Gastroesophageal sphincter (tissue), 4 donors: ENCODE measurements at regions not wholly inside any gene's neighbourhood (a gene's known extent, or its start where the extent isn't known, plus 50 kb on each side); places are given as distances from the start of the nearest gene placed in this dataset.

Experiments
- ATAC-seq: fragments of 150-250 bp; one replicate; pipeline ENCODE4 v1.9.1; 2016; ENCODE audit warnings: mild to moderate bottlenecking, moderate library complexity
- H3K27ac ChIP-seq, 4 donors: fragments of 200-600 bp; sonication (generic) in 3 of 4; 1 replicate in 3 of 4; 2 replicates in 1 of 4; pipeline ENCODE4 v1.5.1; 2016 to 2019
- H3K27me3 ChIP-seq: fragments of 200-600 bp; sonication (generic); one replicate; pipeline ENCODE4 v1.5.1; 2019
- H3K36me3 ChIP-seq, 2 donors: fragments of 200-600 bp; sonication (generic); one replicate each; pipeline ENCODE4 v1.5.1; 2019; ENCODE audit warnings: control low read depth in 1 of 2
- H3K4me1 ChIP-seq, 3 donors: fragments of 200-600 bp; sonication (generic); 1 replicate in 2 of 3; 2 replicates in 1 of 3; pipeline ENCODE4 v1.5.1; 2016 to 2019; ENCODE audit warnings: control low read depth in 2 of 3
- H3K4me3 ChIP-seq, 2 donors: fragments of 200-600 bp; sonication (generic); one replicate each; pipeline ENCODE4 v1.5.1; 2019; ENCODE audit warnings: mild to moderate bottlenecking in 1 of 2, moderate library complexity in 1 of 2
- H3K9me3 ChIP-seq, 3 donors: fragments of 200-600 bp; sonication (generic); one replicate each; pipeline ENCODE4 v1.5.1; 2017 to 2019; ENCODE audit warnings: control low read depth in 2 of 3
- CTCF ChIP-seq, 4 experiments: fragments of 200-600 bp in 2 of 4; fragments of 450-650 bp in 2 of 4; sonication (generic) in 1 of 4; IDR thresholded peaks; one replicate each; pipeline ENCODE4 v1.5.1; 2017 to 2019; ENCODE audit warnings: antibody characterized with exemption in 4 of 4, mild to moderate bottlenecking in 2 of 4, moderate library complexity in 2 of 4
- EP300 ChIP-seq: sonication (generic); formaldehyde crosslinking; IDR thresholded peaks from one replicate; pipeline ENCODE4 v1.6.1; 2017; ENCODE audit warnings: antibody characterized with exemption, mild to moderate bottlenecking
- POLR2A ChIP-seq, 2 donors: fragments of 450-650 bp; IDR thresholded peaks; one replicate each; pipeline ENCODE4 v1.6.1; 2017; ENCODE audit warnings: antibody characterized with exemption in 2 of 2, mild to moderate bottlenecking in 2 of 2, moderate library complexity in 1 of 2
- POLR2AphosphoS5 ChIP-seq: sonication (generic); formaldehyde crosslinking; IDR thresholded peaks from one replicate; pipeline ENCODE4 v1.6.1; 2017; ENCODE audit warnings: antibody characterized with exemption
- whole genome bisulfite sequencing, 2 donors: methylation state at CpG; one replicate each; pipeline ENCODE4 v1.1.5; 2018; ENCODE audit warnings: low coverage in 1 of 2; 5-methylcytosine and 5-hydroxymethylcytosine counted together

- peaks cover 0 to 13% (median 0%) of the 10 kb centered on the region in 3 donors for H3K9me3 ChIP-seq
- H3K27ac ChIP-seq, result no peak overlapping the region
- no peaks in the 10 kb centered on the region for H3K4me1 ChIP-seq
- ATAC-seq, result no peak
- no peak overlapping the region for H3K4me3 ChIP-seq
- no peak for TF ChIP-seq POLR2A (IDR thresholded peaks at IDR 0.05)
- TF ChIP-seq EP300, result no peak
- TF ChIP-seq POLR2AphosphoS5, result no peak
- no peak for TF ChIP-seq CTCF (IDR thresholded peaks at IDR 0.05)
- 72% methylated on average over 2 of the region's 3 CpGs for WGBS, 2 donors
- no peaks in the 10 kb centered on the region for H3K36me3 ChIP-seq
- peaks cover 11% of the 10 kb centered on the region for H3K27me3 ChIP-seq
Observed at GRCh38 chr14:22152161-22152870, 436.7 kb downstream of the DAD1 start.

- H3K4me1 ChIP-seq, result no peaks in the 10 kb centered on the region
- H3K27ac ChIP-seq, result no peak overlapping the region
- peaks cover 0 to 13% (median 0%) of the 10 kb centered on the region in 3 donors for H3K9me3 ChIP-seq
- no peak overlapping the region for H3K4me3 ChIP-seq
- 68 to 74% methylated on average over 3 to 4 of the region's 4 CpGs for WGBS, 2 donors
- H3K36me3 ChIP-seq, result no peaks in the 10 kb centered on the region
- TF ChIP-seq POLR2AphosphoS5, result no peak
- no peak for TF ChIP-seq POLR2A (IDR thresholded peaks at IDR 0.05)
- TF ChIP-seq CTCF (IDR thresholded peaks at IDR 0.05), result no peak
- TF ChIP-seq EP300, result no peak
- ATAC-seq, result no peak
- peaks cover 13% of the 10 kb centered on the region for H3K27me3 ChIP-seq
Observed at GRCh38 chr14:22151121-22151520, 437.9 kb downstream of the DAD1 start.

GRCh38 chr14:22149058-22149457, 440.0 kb downstream of the DAD1 start:
- H3K27ac ChIP-seq, result no peak overlapping the region
- H3K27me3 ChIP-seq, result peaks cover 13% of the 10 kb centered on the region
- TF ChIP-seq POLR2AphosphoS5 (no peak), CTCF (IDR thresholded peaks at IDR 0.05) (no peak), POLR2A (IDR thresholded peaks at IDR 0.05) (no peak), EP300 (no peak)
- no peaks in the 10 kb centered on the region for H3K4me1 ChIP-seq
- peaks cover 0 to 13% (median 0%) of the 10 kb centered on the region in 3 donors for H3K9me3 ChIP-seq
- WGBS, 2 donors, result 75 to 77% methylated on average over 3 of the region's 3 CpGs
- no peaks in the 10 kb centered on the region for H3K36me3 ChIP-seq
- no peak for ATAC-seq
- H3K4me3 ChIP-seq, result no peak overlapping the region

GRCh38 chr14:22147716-22148115, 441.3 kb downstream of the DAD1 start:
- WGBS, 2 donors, result 75 to 95% methylated on average over 2 of the region's 3 CpGs

More at GRCh38 chr14:22147716-22148115, 441.3 kb downstream of the DAD1 start:
- TF ChIP-seq POLR2AphosphoS5 (no peak), POLR2A (IDR thresholded peaks at IDR 0.05) (no peak), CTCF (IDR thresholded peaks at IDR 0.05) (no peak), EP300 (no peak)
- no peak overlapping the region for H3K4me3 ChIP-seq
- H3K27me3 ChIP-seq, result peaks cover 9% of the 10 kb centered on the region
- H3K36me3 ChIP-seq, result no peaks in the 10 kb centered on the region
- no peaks in the 10 kb centered on the region for H3K4me1 ChIP-seq
- peaks cover 0 to 12% (median 0%) of the 10 kb centered on the region in 3 donors for H3K9me3 ChIP-seq
- no peak overlapping the region for H3K27ac ChIP-seq
- no peak for ATAC-seq
